ENCODE measurements at regions not wholly inside any gene's neighbourhood (a gene's known extent, or its start where the extent isn't known, plus 50 kb on each side); places are given as distances from the start of the nearest gene placed in this dataset.

GRCh38 chr18:59767732-59768131, 70.5 kb upstream of the CCBE1 start:
- TF ChIP-seq, protein P1, sequence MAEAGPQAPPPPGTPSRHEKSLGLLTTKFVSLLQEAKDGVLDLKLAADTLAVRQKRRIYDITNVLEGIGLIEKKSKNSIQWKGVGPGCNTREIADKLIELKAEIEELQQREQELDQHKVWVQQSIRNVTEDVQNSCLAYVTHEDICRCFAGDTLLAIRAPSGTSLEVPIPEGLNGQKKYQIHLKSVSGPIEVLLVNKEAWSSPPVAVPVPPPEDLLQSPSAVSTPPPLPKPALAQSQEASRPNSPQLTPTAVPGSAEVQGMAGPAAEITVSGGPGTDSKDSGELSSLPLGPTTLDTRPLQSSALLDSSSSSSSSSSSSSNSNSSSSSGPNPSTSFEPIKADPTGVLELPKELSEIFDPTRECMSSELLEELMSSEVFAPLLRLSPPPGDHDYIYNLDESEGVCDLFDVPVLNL (IDR thresholded peaks at IDR 0.05; ENCODE audit: low read depth, low read length) = no peak
- TF ChIP-seq CTCF (IDR thresholded peaks at IDR 0.05 in 2 of 3, conservative IDR thresholded peaks at IDR 0.05 in 1 of 3; ENCODE audit: control insufficient read depth in 2 of 3, extremely low read depth in 1 of 3, insufficient read depth in 1 of 3, low read depth in 3 of 3, low read length in 3 of 3) (no peak), RFX5 (IDR thresholded peaks at IDR 0.05; ENCODE audit: low read depth, low read length) (no peak), CREM (IDR thresholded peaks at IDR 0.05; ENCODE audit: low read depth) (no peak), RAD21 (IDR thresholded peaks at IDR 0.05; ENCODE audit: insufficient read depth, low read depth, low read length) (no peak), GABPA (IDR thresholded peaks at IDR 0.05; ENCODE audit: low read depth) (no peak), ZNF274 (IDR thresholded peaks at IDR 0.05; ENCODE audit: insufficient read depth, insufficient read length) (no peak)

All from GM12878 (cell line).